Hepatocyte (in vitro differentiated cells): ENCODE measurements at regions not wholly inside any gene's neighbourhood (a gene's known extent, or its start where the extent isn't known, plus 50 kb on each side); places are given as distances from the start of the nearest gene placed in this dataset.

Experiments used
- EZH2 ChIP-seq: fragments of 200-600 bp; sonication (generic); IDR thresholded peaks from 2 replicates; pipeline ENCODE4 v1.6.1; 2016; ENCODE audit warnings: antibody characterized with exemption, mild to moderate bottlenecking, borderline replicate concordance
- EZH2phosphoT487 ChIP-seq: fragments of 200-600 bp; sonication (generic); IDR thresholded peaks from one replicate; pipeline ENCODE4 v1.6.1; 2018; ENCODE audit warnings: antibody characterized with exemption, mild to moderate bottlenecking, low read depth, moderate library complexity; ENCODE audit not compliant: unreplicated experiment, severe bottlenecking
- TF ChIP-seq, protein P1 (sequence below): fragments of 200-600 bp; sonication (generic); IDR thresholded peaks from 2 replicates; pipeline ENCODE4 v1.5.1; 2016; ENCODE audit warnings: antibody characterized with exemption, mild to moderate bottlenecking; ENCODE audit not compliant: poor library complexity

DNA sequence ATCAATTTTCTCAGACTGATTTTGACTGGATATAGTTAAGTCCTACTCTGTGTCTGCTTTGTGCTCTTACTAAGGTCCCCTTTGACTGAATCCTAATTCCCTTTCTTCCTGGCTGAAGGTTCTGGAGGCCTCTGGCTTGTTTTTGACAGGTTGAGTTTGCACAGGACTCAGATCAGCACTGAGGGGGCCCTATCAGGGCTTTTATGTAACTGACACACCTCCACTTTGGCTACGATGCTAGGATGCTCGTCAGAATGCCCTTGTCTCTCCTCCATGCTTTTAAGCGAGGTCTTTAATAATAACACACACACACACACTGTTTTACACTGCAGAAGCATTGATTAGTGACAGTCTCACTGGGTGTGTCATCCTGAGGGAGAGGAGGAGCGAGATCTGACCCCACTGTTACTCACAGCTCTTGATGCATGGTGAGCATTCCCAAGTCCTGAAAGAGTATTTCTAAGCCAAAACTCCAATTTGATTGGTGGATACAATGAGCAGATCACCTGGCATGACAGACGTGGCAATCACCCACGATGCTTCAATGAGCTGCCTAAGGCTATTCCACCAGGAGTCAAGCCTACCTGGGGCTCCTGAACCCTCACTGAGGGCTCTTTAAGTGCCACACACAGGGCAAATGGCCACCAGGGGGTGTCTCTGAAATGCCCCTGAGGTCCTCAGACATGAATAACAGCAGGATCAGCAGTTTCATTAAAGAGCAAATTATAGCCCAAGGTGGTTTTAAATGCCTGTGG lies 130.4 kb upstream of the CPEB2 start:
- TF ChIP-seq, protein P1, sequence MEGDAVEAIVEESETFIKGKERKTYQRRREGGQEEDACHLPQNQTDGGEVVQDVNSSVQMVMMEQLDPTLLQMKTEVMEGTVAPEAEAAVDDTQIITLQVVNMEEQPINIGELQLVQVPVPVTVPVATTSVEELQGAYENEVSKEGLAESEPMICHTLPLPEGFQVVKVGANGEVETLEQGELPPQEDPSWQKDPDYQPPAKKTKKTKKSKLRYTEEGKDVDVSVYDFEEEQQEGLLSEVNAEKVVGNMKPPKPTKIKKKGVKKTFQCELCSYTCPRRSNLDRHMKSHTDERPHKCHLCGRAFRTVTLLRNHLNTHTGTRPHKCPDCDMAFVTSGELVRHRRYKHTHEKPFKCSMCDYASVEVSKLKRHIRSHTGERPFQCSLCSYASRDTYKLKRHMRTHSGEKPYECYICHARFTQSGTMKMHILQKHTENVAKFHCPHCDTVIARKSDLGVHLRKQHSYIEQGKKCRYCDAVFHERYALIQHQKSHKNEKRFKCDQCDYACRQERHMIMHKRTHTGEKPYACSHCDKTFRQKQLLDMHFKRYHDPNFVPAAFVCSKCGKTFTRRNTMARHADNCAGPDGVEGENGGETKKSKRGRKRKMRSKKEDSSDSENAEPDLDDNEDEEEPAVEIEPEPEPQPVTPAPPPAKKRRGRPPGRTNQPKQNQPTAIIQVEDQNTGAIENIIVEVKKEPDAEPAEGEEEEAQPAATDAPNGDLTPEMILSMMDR, result peak; percentile 16
- TF ChIP-seq EZH2phosphoT487, result no peak
- no peak for TF ChIP-seq EZH2
